SU-DHL-6 (cell line): ENCODE measurements at regions not wholly inside any gene's neighbourhood (a gene's known extent, or its start where the extent isn't known, plus 50 kb on each side); places are given as distances from the start of the nearest gene placed in this dataset.

Experiments used
- EZH2phosphoT487 ChIP-seq: fragments of 200-600 bp; sonication (generic), shearing (Covaris generic); conservative IDR thresholded peaks from 2 replicates; pipeline ENCODE4 v1.6.1; 2018; ENCODE audit warnings: mild to moderate bottlenecking, antibody characterized with exemption, low read length, moderate library complexity, mixed read lengths
- TF ChIP-seq, protein P1 (sequence below): fragments of 200-600 bp; sonication (generic); IDR thresholded peaks from one replicate; pipeline ENCODE4 v1.5.1; 2017; ENCODE audit warnings: antibody characterized with exemption, mild to moderate bottlenecking, low read length, moderate library complexity; ENCODE audit not compliant: insufficient read depth, poor library complexity, severe bottlenecking

DNA sequence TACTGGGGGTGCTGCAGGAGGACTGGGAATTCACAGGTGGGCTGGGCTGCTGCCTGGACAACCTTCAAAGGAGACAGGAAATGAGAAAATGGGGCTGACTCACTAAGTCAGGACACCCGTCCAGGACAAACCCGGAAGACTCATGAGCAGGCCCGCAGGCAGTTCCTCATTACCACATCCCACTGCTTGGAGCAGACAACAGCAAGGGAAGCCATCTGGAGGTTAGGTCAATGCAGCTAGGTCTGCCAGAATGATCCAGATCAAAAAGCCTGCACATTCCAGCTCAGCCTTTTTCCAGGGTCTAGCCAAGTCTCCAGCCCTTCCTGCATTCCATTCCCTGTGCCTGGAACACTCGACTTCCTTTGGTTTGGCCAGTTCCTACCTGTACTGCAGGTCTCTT, 536.5 kb upstream of the CDH11 start:
- TF ChIP-seq, protein P1, sequence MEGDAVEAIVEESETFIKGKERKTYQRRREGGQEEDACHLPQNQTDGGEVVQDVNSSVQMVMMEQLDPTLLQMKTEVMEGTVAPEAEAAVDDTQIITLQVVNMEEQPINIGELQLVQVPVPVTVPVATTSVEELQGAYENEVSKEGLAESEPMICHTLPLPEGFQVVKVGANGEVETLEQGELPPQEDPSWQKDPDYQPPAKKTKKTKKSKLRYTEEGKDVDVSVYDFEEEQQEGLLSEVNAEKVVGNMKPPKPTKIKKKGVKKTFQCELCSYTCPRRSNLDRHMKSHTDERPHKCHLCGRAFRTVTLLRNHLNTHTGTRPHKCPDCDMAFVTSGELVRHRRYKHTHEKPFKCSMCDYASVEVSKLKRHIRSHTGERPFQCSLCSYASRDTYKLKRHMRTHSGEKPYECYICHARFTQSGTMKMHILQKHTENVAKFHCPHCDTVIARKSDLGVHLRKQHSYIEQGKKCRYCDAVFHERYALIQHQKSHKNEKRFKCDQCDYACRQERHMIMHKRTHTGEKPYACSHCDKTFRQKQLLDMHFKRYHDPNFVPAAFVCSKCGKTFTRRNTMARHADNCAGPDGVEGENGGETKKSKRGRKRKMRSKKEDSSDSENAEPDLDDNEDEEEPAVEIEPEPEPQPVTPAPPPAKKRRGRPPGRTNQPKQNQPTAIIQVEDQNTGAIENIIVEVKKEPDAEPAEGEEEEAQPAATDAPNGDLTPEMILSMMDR, result no peak
- TF ChIP-seq EZH2phosphoT487, result no peak
